WTC11 (cell line): ENCODE measurements at regions not wholly inside any gene's neighbourhood (a gene's known extent, or its start where the extent isn't known, plus 50 kb on each side); places are given as distances from the start of the nearest gene placed in this dataset.

Experiments used
- CTCF ChIP-seq: fragments of 200-600 bp; IDR thresholded peaks from 2 replicates; pipeline ENCODE4 v1.8.0; 2022; ENCODE audit warnings: antibody characterized with exemption
- STAT6 ChIP-seq: sonication (generic); formaldehyde crosslinking; conservative IDR thresholded peaks from 2 replicates; pipeline ENCODE4 v1.8.1; 2023; ENCODE audit warnings: mild to moderate bottlenecking, low read depth, missing genetic modification reagents, moderate library complexity
- ZNF138 ChIP-seq: sonication (generic); formaldehyde crosslinking; conservative IDR thresholded peaks from 2 replicates; pipeline ENCODE4 v1.8.1; 2022; ENCODE audit warnings: mild to moderate bottlenecking, moderate library complexity, missing genetic modification reagents
- ZNF232 ChIP-seq: sonication (generic); formaldehyde crosslinking; IDR thresholded peaks from 2 replicates; pipeline ENCODE4 v1.8.0; 2022; ENCODE audit warnings: mild to moderate bottlenecking, missing genetic modification reagents
- TF ChIP-seq, protein P1 (sequence below): sonication (generic); formaldehyde crosslinking; IDR thresholded peaks from 2 replicates; pipeline ENCODE4 v1.8.1; 2022; ENCODE audit warnings: low read depth, missing genetic modification reagents, borderline replicate concordance

- TF ChIP-seq ZNF232 (CRISPR knock-in tag) (no peak), ZNF138 (CRISPR knock-in tag) (no peak), CTCF (no peak), STAT6 (CRISPR knock-in tag) (no peak)
- TF ChIP-seq, protein P1, sequence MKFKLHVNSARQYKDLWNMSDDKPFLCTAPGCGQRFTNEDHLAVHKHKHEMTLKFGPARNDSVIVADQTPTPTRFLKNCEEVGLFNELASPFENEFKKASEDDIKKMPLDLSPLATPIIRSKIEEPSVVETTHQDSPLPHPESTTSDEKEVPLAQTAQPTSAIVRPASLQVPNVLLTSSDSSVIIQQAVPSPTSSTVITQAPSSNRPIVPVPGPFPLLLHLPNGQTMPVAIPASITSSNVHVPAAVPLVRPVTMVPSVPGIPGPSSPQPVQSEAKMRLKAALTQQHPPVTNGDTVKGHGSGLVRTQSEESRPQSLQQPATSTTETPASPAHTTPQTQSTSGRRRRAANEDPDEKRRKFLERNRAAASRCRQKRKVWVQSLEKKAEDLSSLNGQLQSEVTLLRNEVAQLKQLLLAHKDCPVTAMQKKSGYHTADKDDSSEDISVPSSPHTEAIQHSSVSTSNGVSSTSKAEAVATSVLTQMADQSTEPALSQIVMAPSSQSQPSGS = no peak
Observed at GRCh38 chr1:79929356-79929755, 922.8 kb upstream of the ADGRL4 start.
